Inflammatory macrophage treated with lipopolysaccharide for 1 hour (primary cell): ENCODE measurements at regions not wholly inside any gene's neighbourhood (a gene's known extent, or its start where the extent isn't known, plus 50 kb on each side); places are given as distances from the start of the nearest gene placed in this dataset.
"Not testable (repeated sequence)": the region's sequence is repeated elsewhere in the genome, so short reads cannot be mapped to it uniquely, and the experiment has no call there.

Experiments used
- DNase-seq, 2 donors: peaks; one replicate each; pipeline ENCODE4 v3.0.0-alpha.2; 2020 to 2022

DNA sequence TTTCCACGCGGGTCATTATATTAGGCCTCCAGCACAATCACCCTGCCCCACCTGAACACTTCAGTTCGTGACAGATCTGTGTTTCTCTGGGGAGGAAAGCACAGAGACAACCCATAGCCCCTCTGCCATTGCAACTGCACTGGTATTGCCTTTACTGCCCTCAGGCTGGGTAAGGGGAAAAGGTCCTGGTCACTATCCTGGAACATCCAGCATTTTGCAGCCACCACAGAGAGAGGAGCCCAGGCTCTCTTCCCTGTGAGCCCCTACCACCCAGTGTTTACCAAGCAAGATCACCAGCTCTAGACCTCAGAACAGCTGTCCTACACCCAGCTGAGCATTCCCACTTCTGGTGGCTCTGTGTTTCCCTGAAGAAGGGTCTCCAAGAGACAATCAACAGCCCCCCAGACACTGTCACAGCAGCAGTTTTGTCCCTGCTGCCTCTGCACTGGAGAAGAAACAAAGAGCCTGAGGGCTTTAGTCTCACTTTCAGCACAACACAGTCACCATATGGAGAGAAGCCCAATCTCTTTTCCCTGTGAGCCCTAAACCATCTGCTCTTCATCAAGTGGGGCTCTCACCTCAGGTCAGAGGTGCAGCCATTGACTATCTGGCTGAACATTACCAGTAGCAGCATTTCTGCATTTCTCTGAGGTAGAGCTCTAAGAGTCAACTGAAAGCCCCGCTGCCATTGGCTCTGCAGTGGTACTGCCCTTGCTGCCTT is 655.2 kb upstream of the FAM174A start:
- no peak for DNase-seq

GRCh38 chr5:99878830-99879229 is 656.3 kb upstream of the FAM174A start:
- DNase-seq: no peak

- DNase-seq: no peak
Measured at GRCh38 chr5:99866740-99867139, 668.4 kb upstream of the FAM174A start.

DNA sequence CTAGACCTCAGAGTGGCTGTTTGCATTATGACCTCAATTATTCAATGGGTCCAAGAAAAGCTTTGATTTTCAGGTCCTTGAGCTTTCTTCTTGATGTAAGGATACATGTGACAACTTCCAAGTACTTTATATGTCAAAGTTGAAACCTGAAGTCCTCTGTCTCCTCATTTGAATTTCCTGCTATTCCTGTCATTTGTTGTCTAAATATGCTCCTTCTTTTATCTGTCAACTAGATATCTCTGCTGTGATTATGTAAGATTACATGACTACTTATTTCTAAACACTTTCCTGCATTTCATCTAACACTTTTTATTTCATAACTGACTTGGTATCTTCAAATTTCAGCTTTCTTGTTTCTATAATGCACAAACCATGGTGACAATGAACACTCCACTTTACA is 670.0 kb upstream of the FAM174A start:
- DNase-seq: no peak

GRCh38 chr5:99835791-99836190 is 699.4 kb upstream of the FAM174A start:
- no peak for DNase-seq

DNA sequence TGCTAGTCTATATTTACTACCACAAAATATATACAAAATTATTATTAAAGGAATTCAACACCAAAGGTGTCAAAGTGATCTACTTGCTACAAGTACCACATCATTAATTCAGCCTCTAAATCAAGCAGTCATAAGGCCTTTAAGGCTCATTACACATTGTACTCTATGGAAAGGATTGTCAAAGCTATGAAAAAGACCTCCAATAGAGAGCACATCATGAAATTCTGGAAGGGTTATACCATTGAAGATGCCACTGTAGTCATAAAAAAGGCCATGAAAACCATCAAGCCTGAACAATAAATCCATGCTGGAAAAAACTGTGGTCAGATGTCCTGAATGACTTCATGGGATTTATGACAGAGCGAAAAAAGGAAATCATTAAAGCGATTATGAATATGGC is 708.0 kb upstream of the FAM174A start:
- DNase-seq: no peak

GRCh38 chr5:99817796-99818195 is 717.4 kb upstream of the FAM174A start:
- no peak for DNase-seq

DNA sequence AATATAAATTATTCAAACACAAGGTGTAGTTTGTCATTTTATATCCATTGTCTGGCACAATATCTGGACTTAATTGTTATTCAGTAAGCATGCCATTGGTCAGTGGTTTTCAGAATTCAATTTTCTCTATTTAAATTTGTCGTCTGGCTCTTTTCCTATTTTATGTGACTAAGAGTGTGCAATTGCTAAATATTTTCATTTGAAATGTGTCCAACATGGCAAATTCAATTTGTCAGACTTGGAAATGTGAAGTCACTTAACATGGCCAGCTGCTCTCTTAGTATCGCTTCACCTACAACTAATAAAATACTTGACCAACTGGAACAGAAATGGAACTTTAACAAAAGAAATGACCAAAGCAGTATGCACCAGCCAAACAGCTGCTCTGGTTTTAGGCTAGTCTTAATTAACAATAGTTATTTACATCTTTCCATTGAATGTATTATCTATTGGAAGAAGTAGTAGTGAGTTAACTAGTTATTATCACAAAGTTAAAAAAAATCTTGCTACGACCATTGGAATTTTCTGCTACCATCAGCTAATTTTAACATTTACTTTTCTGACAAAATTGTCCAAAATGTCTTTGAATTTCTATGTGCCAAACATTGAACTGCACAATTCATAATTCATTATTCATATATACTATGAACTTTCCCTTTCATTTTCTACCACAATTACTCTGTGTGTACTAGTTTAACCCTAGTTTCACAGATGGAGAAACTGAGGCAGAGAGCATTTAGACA is 720.7 kb upstream of the FAM174A start:
- no peak for DNase-seq

GRCh38 chr5:99808657-99809230 is 726.4 kb upstream of the FAM174A start:
- no peak for DNase-seq

DNA sequence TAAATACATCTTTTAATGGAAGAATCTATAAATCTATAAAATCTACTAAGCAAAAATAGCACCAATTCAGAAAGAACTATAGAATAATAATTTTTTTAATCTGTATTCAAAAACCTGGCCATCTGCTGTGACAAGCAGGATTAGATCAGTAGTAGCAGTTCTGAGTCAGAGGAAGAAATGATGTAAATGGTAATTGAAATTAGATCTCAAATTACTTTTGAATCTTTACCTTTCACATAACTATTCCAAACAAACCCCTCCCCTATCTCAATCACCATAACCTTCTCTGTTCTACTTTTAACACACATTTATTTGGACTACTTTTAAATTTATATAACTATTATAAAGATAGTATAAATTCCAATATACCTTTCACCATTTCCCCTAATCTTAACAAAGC is 727.8 kb upstream of the FAM174A start:
- no peak for DNase-seq

- no peak for DNase-seq
Measured at GRCh38 chr5:99795031-99795430, 740.1 kb upstream of the FAM174A start.

DNA sequence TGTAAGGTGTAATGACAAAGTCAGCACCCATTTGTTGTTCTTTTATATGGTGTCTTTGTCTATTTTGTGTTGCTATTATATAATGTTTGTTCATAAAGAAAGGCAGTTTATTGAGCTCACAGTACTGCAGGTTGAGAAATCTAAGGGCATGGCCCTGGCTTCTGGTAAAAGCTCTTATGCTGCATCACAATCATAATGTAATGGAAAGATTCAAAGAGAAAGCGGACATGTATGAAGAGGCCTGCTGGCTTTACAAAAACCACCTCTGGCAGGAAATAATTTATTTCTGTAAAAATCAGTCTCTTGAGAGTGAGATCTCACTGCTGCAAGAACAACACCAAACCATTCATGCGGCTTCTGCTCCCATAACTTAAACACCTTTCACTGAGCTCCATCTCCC is 746.7 kb upstream of the FAM174A start:
- no peak for DNase-seq

DNA sequence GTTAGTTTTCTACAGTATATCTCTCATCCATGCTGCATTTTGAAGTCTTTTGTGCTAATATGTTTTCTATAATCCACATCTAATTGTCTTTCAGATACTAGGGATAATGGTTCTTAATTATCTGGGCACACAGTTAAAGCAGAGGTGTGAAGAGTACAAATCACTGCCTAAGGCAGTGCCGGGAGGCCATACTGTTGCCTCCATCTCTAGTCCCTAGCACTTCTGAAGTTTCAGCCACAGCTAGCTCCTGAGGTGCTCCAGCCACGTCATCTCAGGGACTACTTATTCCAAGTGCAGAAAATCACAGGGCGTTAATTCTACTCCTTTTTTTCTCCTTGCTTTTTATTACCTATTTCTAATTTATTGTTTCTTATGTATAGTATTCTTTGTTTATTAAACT is 760.0 kb upstream of the FAM174A start:
- DNase-seq: no peak

GRCh38 chr5:99773290-99773689 is 761.9 kb upstream of the FAM174A start:
- DNase-seq: no peak

- DNase-seq: no peak
Measured at GRCh38 chr5:99771296-99771695, 763.9 kb upstream of the FAM174A start.

GRCh38 chr5:99765011-99765410 is 770.2 kb upstream of the FAM174A start:
- no peak for DNase-seq

- DNase-seq: no peak
Measured at GRCh38 chr5:99763021-99763774, 772.0 kb upstream of the FAM174A start.

GRCh38 chr5:99747342-99747741 is 787.8 kb upstream of the FAM174A start:
- DNase-seq: no peak

GRCh38 chr5:99733146-99733545 is 802.0 kb upstream of the FAM174A start:
- not testable (repeated sequence) for DNase-seq

GRCh38 chr5:99730653-99731052 is 801.8 kb upstream of the CHD1 start:
- DNase-seq: not testable (repeated sequence)

- no peak for DNase-seq
Measured at GRCh38 chr5:99724732-99725290, 796.0 kb upstream of the CHD1 start.

- DNase-seq: no peak
Measured at GRCh38 chr5:99721506-99721905, 792.7 kb upstream of the CHD1 start.

DNA sequence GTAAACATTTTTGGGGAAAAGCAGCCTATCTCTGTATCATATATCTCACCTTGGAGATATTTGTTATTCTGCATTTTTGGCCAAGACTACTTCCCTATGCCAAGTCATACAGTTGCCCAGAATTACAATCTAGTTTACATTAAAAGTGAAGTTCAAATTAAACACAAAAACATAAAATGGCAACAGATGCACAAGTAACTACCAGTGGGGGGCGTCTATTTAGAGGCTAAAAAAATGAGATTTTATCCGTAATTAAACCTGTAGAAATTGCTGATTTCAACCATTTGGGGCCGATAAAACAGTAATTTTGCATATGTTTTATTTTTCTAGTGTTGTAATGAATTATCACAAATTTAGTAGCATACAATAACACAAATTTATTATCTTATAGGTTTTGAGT is 787.1 kb upstream of the CHD1 start:
- no peak for DNase-seq
